Activated CD4-positive, alpha-beta T cell treated with anti-CD3 and anti-CD28 coated beads for 48 hours (primary cell): ENCODE measurements at regions not wholly inside any gene's neighbourhood (a gene's known extent, or its start where the extent isn't known, plus 50 kb on each side); places are given as distances from the start of the nearest gene placed in this dataset.
"Not testable (repeated sequence)": the region's sequence is repeated elsewhere in the genome, so short reads cannot be mapped to it uniquely, and the experiment has no call there.

Experiments
- DNase-seq: peaks from one replicate; pipeline ENCODE4 v3.0.0-alpha.2; 2020

DNA sequence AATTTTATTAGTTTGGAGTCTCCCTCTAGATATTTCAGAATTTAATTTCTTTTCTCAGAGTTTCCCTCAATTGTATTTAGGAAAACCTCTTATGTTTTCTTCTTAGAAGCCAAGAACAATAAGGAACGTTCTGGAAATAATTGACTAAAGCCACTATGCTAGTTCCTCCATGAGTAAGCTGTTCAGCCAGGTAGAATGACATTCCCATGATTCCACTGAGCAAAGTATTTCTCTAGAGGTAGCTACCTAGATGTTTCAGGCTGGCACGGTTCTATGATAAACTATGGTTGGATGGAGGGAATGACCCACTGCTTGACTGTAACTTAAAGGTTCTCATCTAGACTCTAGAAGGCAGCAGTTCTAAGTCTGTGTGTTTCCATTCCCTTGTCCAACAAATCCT lies 62.4 kb downstream of the CLDN17 start:
- DNase-seq = no peak

DNA sequence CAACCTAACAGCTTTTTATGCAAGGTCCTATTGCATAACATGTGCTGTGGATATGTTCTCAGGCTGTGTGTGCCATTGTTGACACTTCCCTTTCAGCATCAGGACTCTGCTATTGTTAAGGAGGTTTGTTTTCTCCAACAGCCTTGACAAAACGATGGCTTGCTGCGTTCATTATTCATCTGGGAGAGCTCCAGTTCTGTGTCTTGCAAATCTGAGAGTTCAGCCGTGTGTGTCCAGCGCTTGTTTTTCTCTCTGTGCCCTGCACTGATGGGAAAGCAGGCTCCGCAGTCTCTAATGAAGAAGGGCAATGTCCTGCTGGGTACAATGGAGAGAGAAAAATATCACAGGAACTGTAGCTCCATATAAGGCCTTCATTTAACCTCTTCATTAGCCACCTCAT lies 63.7 kb downstream of the CLDN17 start:
- DNase-seq = no peak

DNA sequence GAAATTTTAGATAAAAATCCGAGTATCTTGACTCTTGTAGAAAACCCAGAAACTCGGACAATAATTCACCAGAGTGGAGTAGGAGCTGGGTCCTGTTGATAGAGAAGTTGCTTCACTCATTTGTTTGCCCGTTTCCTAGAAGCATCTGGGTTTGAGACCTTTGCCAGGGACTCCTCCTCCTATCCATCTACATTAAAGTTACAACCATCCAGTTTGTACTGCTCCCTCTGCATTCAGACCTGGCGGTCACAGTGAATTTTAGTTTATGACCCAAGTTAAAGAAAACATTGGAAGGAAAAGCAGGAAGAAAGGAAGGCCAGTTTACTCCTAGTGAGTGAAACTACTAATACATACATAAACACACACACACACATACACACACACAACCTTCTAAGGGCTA lies 64.6 kb downstream of the CLDN17 start:
- no peak for DNase-seq

DNA sequence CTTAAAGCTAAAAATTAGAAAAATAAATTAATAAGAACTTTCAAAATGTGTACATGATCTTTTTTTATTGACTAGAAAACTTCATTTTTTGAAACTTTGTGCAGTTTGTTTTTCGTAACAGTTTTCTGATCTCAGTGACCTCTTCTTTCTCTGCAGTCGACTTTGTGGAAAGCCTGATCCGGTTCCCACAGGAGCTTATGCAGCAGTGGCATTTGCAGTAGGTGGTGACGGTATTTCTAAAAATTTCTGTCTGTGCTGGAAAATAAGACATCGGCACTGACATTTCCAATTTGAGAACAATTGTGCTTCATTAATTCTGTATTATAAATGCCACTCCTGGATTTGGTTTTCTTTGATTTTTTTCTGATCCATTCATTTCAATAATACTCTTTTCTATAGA lies 68.8 kb downstream of the CLDN17 start:
- DNase-seq = no peak

GRCh38 chr21:30083225-30083945 lies 83.2 kb downstream of the CLDN17 start:
- no peak for DNase-seq

DNA sequence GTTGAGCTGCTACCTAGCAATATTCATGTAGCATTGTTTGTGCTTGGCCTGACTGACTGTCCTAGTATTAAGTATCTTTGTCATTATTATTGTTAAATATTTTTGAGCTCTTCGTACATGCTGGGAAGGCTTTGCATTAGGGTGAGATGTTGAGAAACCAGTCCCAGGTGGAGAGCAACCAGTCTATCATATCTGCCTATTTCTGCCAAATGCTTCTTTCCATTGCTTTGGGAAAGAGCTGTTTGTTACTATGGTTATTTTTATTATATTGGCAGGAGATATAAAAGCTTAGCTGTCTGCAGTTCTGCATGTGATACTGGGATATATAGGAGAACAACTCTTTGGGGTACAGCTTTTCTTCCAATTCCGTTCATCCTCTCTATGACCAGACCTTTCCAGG lies 85.1 kb downstream of the CLDN17 start:
- no peak for DNase-seq

DNA sequence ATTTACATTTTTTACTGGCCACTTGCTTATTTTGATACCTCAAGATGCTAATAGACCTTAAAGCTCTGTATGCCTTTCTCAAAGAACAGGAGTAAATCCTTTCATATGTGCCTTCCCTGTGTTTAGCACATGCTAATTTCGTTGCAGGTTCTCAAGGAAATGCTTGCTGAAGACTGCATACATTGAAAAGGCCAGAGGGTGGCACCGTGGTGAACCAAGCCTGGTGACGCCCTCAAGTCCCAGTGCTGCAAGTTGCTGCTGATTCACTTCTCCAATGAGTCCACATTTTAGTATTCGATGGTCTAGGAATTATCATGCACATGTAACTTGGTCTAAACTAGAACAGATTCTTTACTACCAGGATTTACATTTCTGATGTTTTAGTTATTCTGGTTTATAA lies 94.1 kb downstream of the CLDN17 start:
- peak; percentile 3 for DNase-seq

DNA sequence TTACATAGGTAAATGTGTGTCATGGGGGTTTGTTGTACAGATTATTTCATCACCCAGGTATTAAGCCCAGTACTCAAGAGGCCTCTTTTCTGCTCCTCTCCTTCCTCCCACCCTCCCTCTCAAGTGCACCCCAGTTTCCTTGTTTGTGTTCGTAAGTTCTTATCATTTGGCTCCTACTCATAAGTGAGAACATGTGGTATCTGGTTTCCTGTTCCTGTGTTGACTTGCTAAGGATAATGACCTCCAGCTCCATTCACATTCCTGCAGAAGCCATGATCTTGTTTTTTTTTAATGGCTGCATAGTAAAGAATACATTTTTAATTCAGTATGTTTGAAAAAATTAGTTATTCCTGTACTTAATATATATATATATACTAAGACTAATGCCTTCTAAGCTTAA lies 107.7 kb downstream of the CLDN17 start:
- DNase-seq = no peak

GRCh38 chr21:30057108-30057507 lies 109.5 kb downstream of the CLDN17 start:
- no peak for DNase-seq

DNA sequence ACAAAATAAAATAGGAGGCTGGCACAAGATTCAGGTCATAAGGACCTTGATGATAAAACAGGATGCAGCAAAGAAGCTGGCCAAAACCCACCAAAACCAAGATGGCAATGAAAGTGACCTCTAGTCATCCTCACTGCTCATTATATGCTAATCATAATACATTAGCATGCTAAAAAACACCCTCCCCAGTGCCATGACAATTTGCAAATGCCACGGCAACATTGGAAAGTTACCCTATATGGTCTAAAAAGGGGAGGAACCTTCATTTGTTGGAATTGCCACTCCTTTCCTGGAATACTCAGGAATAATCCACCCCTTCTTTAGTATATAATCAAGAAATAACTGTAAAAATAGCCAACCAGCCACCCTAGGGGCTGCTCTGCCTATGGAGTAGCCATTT lies 108.8 kb upstream of the GRIK1 start:
- no peak for DNase-seq

- DNase-seq = no peak
Observed at GRCh38 chr21:30044447-30045064, 104.8 kb upstream of the GRIK1 start.

- DNase-seq = no peak
Observed at GRCh38 chr21:30042443-30042842, 102.6 kb upstream of the GRIK1 start.

DNA sequence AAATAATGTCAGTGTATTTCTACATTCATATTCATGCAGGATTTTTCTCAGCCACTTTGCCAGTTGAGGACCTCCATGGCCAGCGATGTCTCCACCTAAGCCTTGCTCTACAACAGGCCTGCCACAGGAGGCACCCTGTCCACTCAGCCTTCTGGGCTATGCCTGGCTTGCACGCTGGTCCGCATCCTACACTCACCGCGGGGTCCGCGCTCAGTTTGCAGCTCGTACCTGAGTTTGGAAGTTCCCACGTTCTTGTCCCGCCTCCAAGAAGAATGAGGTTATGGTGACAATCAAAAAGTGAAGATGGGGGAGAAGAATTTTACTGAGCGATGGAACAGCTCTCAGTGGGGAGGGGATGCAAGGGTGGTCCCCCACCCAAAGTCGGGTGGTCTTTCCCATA lies 93.6 kb upstream of the GRIK1 start:
- DNase-seq = no peak

DNA sequence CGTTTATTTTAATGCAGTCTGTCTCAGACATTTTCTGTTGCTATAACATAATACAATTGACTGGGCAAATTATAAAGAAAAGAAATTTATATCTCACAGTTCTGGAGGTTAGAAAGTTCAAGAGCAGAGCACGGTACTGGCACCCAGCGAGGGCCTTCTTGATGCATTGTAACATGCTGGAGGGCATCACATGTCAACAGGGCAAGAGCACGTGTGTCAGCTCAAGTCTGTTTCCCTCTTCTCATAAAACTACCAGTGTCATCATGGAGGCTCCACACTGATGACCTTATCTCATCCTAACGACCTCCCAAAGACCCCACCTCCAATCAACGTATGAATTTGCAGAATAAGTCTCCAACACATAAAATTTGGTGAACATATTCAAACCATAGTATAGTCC lies 90.6 kb upstream of the GRIK1 start:
- DNase-seq = no peak

DNA sequence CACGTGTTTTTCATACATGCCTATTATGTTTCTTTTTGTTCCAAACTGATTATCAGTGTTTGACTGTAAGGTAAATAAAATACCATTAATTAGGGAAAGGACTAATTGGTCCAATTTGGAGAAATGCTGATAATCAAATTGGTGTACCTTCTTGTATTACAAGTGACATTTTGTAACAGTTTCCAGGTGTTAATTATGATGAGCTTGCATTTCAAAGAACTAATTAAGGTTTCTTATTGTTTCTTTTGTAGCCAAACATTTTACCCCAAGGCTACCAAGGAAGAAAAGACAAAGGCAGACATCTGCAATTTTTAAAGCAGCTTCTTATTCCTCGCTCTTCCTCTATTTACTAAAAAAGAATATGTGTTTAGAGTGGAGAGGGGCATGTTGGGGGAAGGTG lies 88.7 kb upstream of the GRIK1 start:
- no peak for DNase-seq

DNA sequence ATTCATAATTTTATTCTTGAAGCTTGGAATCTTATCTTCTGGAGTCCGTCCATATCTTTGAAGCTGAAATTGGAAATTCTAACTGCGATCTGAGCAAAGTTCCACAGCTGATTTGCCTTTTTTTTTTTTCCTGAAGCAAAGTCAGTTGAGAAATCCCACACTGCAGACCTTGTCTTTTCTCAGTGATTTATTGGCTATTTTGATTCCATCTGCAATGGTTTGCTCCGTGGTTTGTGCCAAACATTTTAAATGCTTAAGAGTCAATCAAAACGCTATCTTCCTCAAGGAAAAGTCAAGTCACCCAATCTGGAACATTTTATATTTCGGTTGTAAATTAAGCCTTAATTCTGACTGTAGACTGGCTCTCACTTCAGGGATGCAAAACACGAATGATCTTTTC lies 88.2 kb upstream of the GRIK1 start:
- no peak for DNase-seq

- DNase-seq = not testable (repeated sequence)
Observed at GRCh38 chr21:30023056-30023455, 83.3 kb upstream of the GRIK1 start.

DNA sequence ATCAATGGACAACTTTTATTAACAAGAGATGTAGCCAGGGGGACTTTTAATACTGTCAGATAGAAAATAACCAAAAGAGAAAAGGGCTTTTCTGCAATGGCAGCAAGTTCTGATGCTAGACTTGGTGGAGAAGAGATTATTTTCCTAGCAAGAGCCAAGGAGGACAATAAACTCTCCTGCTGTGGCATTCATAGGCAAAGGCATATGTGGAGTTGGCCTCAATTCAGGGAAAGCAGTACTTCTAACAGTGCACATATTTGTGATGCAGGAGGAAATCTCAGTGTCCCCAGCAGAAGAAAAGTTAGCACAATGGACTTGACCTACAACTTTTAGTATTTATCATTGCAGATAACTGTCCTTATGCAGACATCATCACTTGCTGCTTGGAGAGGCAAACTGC lies 75.1 kb upstream of the GRIK1 start:
- no peak for DNase-seq

DNA sequence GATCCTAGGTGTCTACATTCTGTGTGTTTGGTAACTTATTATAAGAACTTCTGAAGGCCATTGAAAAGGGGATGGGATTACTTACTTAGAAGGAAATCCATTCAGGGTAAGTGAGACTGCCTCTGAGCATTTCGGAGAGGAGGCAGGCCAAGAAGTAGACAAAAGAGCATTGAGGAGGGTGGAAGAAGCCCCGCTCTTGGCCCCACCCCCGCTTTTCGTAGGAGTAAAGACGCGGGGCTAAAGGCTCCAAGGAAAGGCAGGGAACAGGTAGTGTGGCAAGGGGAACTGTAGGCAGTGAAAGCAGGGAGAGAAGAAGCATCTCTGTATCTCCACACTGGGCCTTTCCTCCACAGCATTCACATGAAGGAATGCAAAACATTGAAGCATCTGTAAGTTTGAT lies 51.8 kb upstream of the GRIK1 start:
- DNase-seq = no peak

DNA sequence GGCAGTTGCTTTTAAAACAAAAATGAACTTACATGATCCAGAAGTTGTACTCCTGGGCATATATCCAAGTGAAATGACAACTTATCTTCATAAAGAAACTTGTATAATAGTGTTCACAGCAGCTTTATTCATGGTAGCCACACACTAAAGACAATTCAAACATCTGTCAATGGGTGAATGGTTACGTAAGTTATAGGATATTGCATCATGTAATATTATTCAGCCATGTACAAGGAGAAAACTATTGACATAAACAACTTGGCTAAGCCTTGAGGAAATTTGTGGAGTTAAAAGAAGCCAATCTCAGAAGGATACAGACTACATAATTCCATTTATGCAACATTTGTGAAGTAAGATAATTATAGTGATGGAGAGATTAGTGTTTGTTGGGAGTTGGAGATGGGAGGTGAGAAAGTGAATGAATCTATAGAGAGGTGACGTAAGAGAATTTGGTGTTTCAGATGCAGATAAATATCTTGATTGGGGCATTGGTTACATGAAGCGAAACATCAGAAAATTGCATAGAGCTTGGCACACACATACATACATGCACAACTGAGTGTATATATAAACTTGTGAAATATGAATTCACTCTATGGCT lies 49.9 kb upstream of the GRIK1 start:
- DNase-seq = no peak
